ENCODE measurements at regions not wholly inside any gene's neighbourhood (a gene's known extent, or its start where the extent isn't known, plus 50 kb on each side); places are given as distances from the start of the nearest gene placed in this dataset.
A peak's percentile ranks its signal among the peaks of the same experiment; 100 is the strongest.
"Not testable (repeated sequence)": the region's sequence is repeated elsewhere in the genome, so short reads cannot be mapped to it uniquely, and the experiment has no call there.

DNA sequence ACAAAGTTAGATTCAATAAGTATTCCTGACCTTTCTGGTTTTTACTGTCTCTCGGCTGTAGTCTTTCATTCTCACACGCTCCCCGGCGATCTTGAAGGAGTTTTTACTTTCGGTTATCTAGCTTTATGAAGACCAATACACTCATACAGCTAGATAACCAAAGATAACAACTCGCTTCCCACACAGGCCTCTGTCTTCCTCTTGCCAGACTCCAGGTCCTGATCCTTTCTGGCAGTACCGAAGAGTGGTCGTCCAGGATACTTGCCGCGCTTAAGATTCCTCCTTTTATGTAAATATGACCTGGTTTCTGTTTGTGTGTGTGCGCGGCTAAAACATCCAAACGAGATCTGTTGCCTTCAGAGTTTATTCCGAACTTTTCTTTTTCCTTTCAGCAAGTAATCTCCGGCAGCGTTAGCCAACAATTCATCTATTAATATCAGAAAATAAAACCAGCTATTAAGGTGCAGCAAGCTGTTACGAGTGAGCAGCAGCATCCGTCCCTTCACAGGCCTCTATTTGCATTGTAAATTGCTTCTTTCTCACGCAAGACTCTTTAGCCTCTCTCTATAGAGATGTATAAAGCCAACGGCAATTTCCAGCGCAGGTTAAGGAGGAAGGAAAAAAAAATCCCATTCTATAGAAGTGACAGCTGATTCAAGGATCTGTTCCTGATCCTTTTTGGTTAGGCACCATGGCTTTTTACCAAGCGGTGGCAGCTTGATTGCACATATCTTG is 216.1 kb downstream of the MEF2C start:
- no peak for DNase-seq

DNA sequence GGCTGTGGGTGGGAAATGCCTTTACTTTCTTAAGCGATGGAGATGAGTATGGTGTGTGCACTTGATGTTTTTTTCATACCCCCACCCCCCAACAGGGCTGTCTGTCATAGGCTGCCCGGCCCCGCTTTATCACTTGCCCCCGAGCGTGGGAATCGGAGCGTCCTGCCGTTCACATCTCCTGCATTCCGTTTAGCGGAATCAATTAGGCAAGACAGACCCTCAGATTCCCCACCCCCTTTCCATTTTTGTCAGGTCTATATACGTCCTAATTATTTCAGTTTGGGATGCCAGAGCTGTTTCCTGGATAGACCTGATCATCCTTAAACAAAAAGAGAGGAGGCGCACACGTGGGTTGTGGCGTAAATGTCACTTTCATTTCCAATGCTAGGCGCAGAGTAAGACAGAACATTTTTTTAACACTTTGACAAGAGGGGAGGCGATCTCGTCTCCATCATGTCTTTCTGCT is 217.2 kb downstream of the MEF2C start:
- no peak for DNase-seq

DNA sequence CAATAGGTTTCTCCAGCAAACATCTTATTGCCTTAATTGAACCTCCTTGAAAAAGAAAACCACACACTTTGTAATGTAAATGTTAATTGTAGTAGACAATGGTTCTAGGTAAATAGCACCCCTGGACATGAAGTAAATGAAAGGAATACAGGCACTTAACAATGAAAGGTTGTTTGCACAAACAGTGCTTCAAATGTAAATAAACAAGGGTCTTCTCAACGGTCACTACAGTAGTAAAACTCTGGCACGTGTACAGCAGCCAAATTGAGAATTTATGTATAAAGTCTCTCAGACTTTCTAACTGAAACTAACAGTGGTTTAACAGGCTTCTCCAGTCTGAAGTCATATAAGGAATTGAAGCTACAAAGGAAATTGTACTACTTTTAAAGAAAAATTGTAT is 218.3 kb downstream of the MEF2C start:
- no peak for DNase-seq

DNA sequence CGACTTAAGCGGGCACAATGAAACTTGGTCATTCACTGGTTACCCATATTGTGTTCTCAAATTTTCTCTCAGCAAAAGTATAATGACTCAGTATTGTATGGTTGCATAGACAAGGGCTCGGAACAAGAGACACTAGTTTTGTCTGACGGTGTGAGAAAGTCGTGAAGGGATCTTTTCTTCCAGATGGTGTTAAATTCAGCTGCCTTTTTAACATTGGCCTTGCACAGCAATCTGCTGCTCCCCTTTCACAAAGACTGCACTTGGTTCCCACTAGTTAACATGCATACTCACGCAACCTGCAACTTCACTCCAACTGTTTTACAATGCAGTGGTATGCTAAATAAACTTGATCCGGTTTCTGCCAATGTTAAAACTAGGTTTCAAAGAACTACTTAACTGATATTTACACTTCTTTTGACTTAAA is 219.2 kb downstream of the MEF2C start:
- no peak for DNase-seq

DNA sequence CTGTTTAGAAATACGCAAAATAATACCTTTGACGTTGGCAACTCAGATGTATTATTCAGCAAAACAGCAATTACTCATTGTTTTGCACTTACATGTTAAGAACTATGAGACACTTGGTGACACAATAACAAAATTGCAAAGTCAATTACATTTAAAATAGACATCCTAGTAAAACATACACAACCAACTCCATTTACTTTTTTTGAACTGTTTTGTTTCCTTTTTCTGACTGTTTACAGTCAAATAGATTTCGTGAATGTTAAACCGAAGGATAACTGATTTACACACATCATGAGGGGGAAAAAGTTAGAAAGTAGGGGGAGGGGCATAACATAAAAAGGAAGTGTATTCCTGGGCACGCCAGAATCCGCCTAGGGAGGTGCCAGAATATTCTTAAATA is 220.1 kb downstream of the MEF2C start:
- DNase-seq: no peak

DNA sequence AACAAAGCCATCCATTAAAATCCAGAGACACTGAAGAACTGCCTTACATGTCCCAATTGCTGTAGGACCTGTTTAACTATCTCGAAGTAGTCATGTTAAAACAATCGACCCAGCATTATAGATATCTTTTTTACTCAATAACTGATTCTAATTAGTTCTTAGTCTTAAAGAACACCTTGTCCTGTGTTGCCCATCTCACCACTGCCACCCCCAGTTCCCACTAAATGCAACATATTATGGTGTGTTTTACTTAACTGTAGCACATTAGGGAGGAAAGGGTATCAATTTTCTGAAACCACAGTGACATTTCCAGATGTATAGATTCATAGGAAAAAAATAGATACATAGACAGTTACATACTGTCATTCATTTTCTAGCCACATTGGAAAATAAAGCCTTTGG is 221.2 kb downstream of the MEF2C start:
- DNase-seq: no peak

DNA sequence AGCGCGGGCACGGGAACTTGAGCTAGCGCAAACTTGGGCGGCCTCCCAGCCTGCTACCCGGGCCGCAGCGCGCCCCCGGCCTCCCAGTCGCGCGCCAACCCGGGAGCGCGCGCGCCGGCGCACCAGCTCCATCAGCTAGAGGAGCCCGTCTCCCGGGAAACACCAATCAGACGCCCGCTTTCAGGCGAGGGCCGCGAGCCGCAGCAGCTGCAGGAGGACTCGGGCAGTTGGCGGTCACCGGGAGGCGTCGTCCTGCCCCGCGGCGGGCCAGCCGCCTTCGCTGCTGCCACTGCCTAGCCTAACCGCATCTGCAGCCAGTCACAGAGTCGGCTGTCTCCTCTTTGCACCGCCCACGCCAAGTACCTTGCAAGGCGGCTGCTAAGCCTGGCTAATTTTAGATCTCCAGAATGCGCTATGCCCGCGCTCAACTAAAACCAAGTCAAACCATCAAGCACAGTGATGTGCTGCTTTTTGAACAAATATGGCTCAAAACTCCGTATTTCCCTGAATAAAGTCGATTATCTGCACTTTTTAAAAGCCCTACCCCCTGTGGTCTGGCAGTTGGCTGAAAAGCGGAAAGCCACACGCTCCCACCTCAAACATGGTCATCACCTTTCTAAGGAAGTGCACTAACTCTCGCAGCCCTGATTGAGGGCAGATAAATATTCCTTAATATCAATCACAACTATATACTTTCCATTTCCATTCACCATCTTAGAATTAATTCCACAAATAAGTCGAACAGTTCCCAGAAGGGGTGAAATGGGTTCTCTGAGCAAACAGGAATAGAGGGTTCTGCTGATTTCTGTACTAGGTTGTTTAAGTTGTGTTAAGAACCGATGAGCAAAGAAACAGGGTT is 221.8 kb downstream of the MEF2C start:
- peak; percentile 51 for DNase-seq

DNA sequence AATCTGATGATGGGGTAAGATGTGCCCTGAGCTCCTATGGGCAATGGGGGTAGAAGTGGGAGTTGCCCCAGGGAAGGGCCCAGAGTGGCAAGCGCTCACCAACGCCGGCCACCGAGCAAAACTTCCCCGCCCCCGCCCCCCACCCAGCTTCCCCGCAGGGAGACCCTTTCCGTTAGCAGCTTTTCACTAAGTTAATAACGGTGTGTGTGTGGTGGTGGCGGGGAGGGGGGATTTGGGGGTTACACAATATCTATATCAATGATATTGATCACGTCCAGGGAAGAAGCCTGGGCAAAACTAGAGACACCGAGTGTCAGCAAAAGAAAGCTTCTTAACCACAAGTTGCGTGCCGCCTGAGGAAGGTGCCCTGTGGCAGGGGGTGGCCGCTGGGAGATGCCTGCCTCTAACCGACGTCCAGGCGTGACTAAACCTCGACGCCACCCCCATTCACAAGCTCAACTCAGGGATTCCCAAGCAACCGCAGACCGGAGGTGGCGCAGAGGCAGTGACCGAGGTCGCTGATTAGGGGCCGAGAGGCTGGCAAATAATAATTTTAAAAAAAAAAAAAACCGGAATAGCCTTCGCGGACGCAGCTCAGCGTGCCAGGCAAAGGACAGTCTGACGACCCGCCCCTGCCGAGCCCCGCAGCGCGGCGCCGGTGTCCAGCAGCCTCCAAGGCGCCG is 222.6 kb downstream of the MEF2C start:
- no peak for DNase-seq

DNA sequence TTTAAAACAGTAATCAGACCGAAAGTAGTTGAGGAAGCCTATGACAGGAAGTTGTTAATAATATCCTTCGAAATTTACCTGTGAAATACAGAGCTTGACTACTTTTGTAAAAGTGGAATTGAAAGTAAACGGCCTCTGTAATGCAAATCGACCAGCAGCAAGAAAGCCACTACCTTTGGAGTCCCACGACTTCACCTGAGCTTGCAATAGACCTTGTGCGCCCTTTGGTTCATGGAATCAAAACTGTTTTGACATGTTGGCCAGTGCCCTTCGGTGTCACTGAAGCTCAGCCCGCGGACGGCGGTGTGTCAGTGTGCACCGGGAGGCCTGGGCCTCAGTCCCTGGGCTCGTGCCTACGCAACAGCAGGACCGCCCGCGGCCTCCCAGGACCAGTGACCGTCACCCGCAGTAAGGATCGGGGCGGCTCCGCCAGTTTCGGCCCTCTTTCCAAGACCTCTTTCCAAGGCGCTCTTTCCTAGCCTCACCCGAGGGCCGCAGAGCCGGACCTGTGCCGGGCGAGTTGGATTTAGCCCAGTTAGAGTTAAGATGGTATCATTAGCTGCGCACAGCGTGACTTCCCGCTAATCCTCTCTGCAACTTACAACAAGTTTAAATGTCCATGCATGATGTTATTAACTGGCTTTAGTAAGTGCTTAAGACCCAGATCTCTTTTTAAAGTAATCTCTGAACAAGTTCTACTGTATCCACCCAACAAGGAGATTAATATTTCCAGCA is 223.3 kb downstream of the MEF2C start:
- no peak for DNase-seq

DNA sequence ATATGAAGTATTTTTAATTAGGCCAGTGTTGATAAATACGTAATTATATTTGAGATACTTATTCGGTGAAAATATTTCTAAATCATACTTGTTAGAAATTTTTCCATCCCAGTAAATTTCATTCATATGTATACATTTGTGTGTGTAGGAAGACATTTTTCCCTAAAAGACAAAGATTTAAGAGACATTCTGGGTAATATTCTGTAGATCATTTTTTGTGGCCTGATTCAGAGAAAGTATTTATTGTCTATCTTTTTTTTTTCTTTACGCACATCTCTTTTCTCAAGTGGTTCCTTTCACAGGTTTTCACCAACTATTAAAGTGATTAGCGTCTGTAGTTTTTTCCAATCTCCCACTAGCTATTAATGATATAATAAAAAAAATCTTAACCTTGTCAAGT is 224.1 kb downstream of the MEF2C start:
- no peak for DNase-seq

DNA sequence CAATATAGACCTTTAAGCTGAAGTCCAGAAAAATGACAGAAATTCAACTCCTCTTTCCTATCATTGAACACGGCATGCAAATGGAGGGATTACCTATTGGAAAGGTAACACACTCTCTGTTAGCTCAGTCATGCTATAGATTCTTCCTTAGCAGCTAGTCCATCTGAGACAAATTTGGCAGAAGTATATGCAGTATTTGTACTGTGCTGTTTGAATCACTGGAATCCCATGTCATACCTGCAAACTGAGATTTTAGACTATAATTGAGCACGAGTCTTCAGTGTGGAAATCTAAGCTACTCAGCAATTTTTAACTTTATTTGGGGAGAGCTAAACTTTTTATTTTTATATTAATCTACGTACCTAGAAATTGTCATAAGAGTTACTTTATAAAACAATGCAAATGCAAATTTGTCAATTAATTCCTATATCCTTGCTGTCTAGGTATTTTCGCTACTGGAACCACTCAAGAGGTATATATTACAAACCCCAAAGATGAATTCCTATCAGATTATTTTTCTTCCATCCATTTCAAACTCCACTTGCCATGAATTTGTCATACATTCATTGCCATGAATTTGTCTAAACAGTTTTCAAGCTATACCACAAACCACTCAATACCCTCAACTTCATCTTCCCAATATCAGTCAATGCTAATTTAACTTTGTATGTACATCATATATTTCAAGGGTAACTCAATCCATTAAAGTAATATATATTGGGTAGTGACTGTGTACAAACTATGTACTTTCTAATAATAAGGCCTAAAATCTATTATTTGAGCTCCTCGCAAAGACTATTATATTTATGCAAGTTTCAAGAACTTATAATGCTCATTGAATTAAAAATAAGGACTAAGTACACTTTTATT is 224.8 kb downstream of the MEF2C start:
- DNase-seq: no peak

DNA sequence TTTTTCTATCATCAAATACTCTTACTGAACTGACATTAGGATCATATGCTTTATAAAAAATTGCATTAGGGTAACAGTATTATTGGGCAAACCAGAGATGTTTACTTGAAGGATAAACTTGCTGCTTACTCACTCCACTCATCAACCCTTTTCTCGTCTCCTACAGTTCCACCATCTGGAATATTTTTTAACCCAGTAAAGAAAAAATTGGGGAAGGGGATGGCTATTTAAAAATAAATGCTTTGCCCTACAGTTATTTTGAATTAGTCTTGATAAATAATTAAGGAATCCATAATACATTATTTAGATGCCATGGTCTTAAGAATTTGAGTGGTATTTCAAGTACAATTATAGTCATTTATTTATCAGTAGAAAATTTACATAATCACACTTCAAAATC is 225.8 kb downstream of the MEF2C start:
- no peak for DNase-seq

DNA sequence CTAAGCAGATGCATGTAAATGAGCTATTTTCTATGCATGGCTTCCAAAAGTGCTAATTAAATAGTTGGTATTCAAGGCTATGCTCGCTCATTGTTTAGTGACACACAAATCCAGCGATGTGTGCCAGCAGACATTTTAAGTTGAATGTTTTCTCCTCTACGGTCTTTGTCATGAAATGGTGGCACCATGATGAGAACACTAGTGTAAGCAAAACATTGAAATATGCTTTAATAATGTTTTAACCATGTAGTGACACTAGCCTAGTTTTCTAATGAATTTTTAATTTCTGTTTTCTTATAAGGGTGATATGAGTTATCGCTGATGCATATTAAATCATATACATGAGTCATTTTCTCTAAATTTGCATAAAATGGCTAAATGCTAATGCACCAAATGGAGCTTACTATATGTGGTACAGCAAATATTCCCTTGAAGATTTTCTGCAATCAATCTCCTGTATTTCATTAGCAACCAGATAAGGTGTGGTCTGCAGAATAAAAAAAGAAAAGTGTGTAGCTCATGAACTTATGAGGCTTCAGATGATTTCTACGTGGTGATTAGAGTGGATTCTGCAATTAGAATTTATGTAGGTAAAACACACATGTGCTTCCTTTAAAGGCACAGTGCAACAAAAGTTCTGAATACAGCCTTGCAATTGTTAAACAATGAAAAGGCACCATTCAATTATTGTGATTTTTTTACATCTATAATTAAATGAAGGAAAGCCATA is 226.6 kb downstream of the MEF2C start:
- DNase-seq: no peak

DNA sequence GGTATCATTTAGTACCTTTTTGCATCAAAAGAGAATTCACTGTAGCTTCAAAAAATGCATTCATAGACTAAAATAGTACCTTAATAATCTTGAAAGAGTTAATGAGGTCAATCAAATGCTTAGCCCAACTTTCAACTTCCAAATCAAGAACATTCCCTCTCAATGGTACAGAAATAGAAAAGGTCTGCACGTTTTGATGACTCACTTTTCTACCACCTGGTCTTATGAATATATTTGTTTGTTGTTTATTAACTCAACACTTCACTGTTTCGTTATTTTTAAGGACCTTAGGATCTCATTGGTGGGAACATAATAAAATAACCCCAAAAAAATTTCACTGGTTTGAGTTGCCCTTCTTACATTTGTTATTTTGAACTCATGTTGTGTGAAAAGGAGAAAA is 229.5 kb downstream of the MEF2C start:
- no peak for DNase-seq

DNA sequence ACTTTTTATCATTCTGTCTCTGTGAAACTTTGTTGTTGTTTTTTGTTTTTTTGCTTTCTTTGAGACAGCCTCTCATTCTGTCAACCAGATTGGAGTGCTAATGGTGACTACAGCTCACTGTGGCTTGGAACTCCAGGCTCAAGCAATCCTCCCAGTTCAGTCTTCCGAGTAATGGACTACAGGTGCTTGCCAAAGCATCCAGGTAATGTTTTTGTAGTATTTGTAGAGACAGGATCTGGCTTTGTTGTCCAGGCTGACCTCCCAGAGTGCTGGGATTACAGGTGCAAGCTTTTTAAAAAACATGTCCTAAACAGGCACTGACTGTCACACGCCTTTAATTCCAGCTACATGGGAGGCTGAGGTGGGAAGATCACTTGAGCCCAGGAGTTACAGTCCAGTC is 235.1 kb downstream of the MEF2C start:
- no peak for DNase-seq

DNA sequence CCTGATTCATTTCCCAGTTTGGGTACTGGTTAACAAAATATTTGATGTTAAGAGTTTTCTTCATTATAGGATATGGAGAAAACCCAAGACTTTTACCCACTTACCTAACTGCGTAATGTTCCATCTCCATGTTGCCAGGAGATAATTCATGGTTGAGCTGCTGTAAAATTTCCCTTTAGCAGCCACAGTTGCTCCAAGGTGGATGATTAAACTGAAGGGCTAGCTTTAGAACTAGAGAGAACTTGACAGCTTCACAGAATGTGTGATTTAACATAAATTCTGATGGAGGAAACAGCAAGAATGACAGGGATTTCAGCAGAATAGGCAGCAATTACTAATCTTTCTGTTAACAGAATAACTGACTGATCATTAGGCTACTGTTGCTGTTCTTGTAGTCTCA is 236.1 kb downstream of the MEF2C start:
- no peak for DNase-seq

DNA sequence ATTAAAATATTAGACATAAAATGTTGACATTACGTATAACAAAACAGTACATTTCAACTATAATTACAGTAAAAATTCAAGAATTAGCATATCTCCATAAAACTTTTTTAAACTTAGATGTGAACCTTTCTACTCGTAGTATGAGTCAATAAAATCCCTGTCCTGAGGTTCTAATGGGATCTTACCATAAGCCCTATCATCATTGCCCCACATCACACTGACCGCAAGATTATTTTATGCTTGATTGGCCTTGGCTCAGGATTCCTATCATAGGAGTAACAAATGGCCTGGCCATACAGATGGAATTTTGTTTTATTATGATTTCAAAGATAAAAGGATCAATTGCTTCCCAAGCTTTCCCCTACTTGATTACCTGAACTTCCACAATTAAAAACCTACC is 238.3 kb downstream of the MEF2C start:
- DNase-seq: no peak

DNA sequence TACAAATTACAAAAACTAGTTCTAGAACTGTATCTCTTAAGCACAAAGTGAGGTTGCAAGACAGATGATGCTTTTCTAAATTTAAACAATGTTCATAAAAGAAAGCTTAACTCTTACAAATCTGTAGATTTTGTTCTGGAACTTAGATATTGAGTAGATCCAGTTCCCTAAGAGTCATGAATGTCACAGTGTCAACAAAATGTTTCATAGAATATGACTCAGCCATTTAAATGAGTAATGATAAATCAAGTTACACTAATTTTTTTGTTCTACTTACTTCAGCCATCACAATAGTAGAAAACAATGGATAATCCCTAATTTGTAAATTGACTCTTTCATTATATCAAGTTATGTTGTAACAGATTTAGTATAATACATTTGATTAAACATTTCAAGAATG is 239.7 kb downstream of the MEF2C start:
- no peak for DNase-seq

DNA sequence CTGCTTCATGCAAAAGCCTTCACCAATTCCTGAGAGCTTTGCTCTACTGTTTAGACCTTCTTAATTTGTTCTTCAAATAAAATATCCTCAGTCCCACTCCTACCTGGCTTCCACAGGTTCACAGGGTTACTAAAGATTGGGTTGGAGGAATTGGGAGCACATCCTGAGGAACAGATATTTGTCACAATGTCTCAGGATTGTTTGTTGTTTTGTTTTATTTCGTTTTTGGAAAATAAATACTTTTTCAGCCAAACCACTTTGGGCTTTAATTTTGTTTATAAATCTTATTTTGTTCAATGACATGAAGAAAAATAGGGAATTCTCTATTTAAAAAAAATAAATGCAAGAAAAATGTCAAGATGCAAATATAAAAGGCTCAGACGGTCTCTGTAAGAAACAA is 249.0 kb downstream of the MEF2C start:
- no peak for DNase-seq

DNA sequence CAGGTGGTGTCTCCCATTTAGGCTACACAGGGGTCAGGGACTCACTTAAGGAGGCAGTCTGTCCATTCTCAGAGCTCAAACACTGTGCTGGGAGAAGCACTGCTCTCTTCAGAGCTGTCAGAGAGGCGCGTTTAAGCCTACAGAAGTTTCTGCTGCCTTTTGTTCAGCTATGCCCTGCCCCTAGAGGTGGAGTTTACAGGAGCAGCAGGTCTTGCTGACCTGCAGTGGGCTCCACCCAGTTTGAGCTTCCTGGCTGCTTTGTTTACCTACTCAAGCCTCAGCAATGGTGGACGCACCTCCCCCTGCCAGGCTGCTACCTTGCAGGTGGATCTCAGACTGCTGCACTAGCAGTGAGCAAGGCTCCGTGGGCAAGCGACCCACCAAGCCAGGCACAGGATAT is 260.1 kb downstream of the MEF2C start:
- not testable (repeated sequence) for DNase-seq

DNA sequence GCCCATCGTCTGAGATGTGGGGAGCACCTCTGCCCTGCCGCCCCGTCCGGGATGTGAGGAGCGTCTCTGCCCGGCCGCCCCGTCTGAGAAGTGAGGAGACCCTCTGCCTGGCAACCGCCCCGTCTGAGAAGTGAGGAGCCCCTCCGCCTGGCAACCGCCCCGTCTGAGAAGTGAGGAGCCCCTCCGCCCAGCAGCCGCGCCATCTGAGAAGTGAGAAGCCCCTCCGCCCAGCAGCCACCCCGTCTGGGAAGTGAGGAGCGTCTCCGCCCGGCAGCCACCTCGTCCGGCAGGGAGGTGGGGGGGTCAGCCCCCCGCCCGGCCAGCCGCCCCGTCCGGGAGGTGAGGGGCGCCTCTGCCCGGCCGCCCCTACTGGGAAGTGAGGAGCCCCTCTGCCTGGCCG is 267.2 kb downstream of the MEF2C start:
- DNase-seq: not testable (repeated sequence)
